DND-41 (cell line): ENCODE measurements at regions not wholly inside any gene's neighbourhood (a gene's known extent, or its start where the extent isn't known, plus 50 kb on each side); places are given as distances from the start of the nearest gene placed in this dataset.

Experiments
- EZH2 ChIP-seq: IDR thresholded peaks from 3 replicates; pipeline ENCODE4 v1.6.1; 2012; ENCODE audit warnings: borderline replicate concordance, low read depth, mild to moderate bottlenecking, moderate library complexity, low read length, inconsistent platforms; ENCODE audit not compliant: severe bottlenecking
- TF ChIP-seq, protein P1 (sequence below): IDR thresholded peaks from 2 replicates; pipeline ENCODE4 v1.5.1; 2012; ENCODE audit warnings: borderline replicate concordance, low read length, moderate library complexity, mild to moderate bottlenecking; ENCODE audit not compliant: poor library complexity, severe bottlenecking; ENCODE audit errors: extremely low read depth

DNA sequence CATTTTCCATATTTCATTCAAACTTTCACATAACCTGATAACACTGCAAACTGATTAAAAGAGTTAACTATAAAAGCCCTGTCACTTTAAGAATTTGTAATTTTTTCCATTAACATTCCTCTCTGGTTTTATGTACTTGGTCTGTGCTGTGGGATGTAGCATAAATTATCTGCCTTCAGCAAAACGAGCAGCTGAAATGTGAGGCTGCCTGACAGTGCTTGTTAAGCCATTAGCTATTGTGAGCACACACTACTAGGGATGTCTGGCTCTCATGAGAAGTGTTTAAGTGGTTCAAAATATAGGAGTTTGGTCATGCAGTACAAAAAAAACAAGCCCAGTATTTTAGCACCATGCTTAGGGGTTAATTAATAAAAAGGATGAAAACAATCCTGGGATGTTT is 63.0 kb downstream of the HOXA1 start:
- TF ChIP-seq, protein P1, sequence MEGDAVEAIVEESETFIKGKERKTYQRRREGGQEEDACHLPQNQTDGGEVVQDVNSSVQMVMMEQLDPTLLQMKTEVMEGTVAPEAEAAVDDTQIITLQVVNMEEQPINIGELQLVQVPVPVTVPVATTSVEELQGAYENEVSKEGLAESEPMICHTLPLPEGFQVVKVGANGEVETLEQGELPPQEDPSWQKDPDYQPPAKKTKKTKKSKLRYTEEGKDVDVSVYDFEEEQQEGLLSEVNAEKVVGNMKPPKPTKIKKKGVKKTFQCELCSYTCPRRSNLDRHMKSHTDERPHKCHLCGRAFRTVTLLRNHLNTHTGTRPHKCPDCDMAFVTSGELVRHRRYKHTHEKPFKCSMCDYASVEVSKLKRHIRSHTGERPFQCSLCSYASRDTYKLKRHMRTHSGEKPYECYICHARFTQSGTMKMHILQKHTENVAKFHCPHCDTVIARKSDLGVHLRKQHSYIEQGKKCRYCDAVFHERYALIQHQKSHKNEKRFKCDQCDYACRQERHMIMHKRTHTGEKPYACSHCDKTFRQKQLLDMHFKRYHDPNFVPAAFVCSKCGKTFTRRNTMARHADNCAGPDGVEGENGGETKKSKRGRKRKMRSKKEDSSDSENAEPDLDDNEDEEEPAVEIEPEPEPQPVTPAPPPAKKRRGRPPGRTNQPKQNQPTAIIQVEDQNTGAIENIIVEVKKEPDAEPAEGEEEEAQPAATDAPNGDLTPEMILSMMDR, result no peak
- TF ChIP-seq EZH2, result no peak
